GM23338 (cell line): ENCODE measurements at regions not wholly inside any gene's neighbourhood (a gene's known extent, or its start where the extent isn't known, plus 50 kb on each side); places are given as distances from the start of the nearest gene placed in this dataset.

Experiments used
- CTCF ChIP-seq, 2 experiments: fragments of 200-600 bp in 1 of 2; sonication (generic) in 1 of 2; conservative IDR thresholded peaks; 2 replicates each; pipeline versions ENCODE4 v1.5.1 to v1.6.1; 2016 to 2017; ENCODE audit warnings: antibody characterized with exemption in 2 of 2, low read depth in 2 of 2, mild to moderate bottlenecking in 2 of 2, moderate library complexity in 1 of 2
- EZH2 ChIP-seq: fragments of 200-600 bp; sonication (generic); IDR thresholded peaks from one replicate; pipeline ENCODE4 v1.8.0; 2017; ENCODE audit warnings: antibody characterized with exemption, mild to moderate bottlenecking, low read depth; ENCODE audit not compliant: unreplicated experiment
- REST ChIP-seq: IDR thresholded peaks from one replicate; pipeline ENCODE4 v1.6.1; 2018; ENCODE audit warnings: antibody characterized with exemption; ENCODE audit not compliant: unreplicated experiment

- TF ChIP-seq CTCF (conservative IDR thresholded peaks at IDR 0.05; ENCODE audit: low read depth in 2 of 2) (no peak), EZH2 (no peak), REST (no peak)
Measured at GRCh38 chr14:37731094-37731493, 135.7 kb downstream of the TTC6 start.
